ENCODE measurements at regions not wholly inside any gene's neighbourhood (a gene's known extent, or its start where the extent isn't known, plus 50 kb on each side); places are given as distances from the start of the nearest gene placed in this dataset.
A peak's percentile ranks its signal among the peaks of the same experiment; 100 is the strongest.
"Not testable (repeated sequence)": the region's sequence is repeated elsewhere in the genome, so short reads cannot be mapped to it uniquely, and the experiment has no call there.

- Histone ChIP-seq H3K27ac (ENCODE audit: low read depth in 1 of 3, low read length in 2 of 3) (no peak overlapping the region), H3K27me3 (ENCODE audit: control insufficient read depth in 3 of 3, insufficient read depth in 3 of 3, low read length in 3 of 3) (no peaks in the 10 kb centered on the region), H3K4me1 (ENCODE audit: control insufficient read depth in 3 of 3, insufficient read depth in 2 of 3, low read depth in 1 of 3, low read length in 2 of 3) (no peaks in the 10 kb centered on the region), H3K4me3 (ENCODE audit: low read depth in 1 of 3, low read length in 3 of 3) (no peak overlapping the region), H3K36me3 (ENCODE audit: control insufficient read depth in 3 of 3, insufficient read depth in 2 of 3, low read depth in 1 of 3, low read length in 3 of 3) (no peaks in the 10 kb centered on the region), H3K9me3 (ENCODE audit: control insufficient read depth in 2 of 2, insufficient read depth in 1 of 2, low read depth in 1 of 2, low read length in 1 of 2) (peaks cover 0 to 12% of the 10 kb centered on the region in 2 donors)
- FAIRE-seq (no peak), DNase-seq (peak; percentile 46 to 67)
- 41 to 50% (median 46%) methylated on average over 3 of the region's 3 CpGs for WGBS, 3 donors
Observed at GRCh38 chr13:61880578-61881283, 465.1 kb upstream of the PCDH20 start.

GRCh38 chr13:61878565-61878964 is 462.9 kb upstream of the PCDH20 start:
- H3K4me3 ChIP-seq (ENCODE audit: low read depth in 1 of 3, low read length in 3 of 3); H3K36me3 ChIP-seq (ENCODE audit: control insufficient read depth in 3 of 3, insufficient read depth in 2 of 3, low read depth in 1 of 3, low read length in 3 of 3); FAIRE-seq; H3K4me1 ChIP-seq (ENCODE audit: control insufficient read depth in 3 of 3, insufficient read depth in 2 of 3, low read depth in 1 of 3, low read length in 2 of 3); H3K27me3 ChIP-seq (ENCODE audit: control insufficient read depth in 3 of 3, insufficient read depth in 3 of 3, low read length in 3 of 3); DNase-seq; H3K27ac ChIP-seq (ENCODE audit: low read depth in 1 of 3, low read length in 2 of 3): not testable (repeated sequence)
- peaks cover 0 to 25% of the 10 kb centered on the region in 2 donors for H3K9me3 ChIP-seq (ENCODE audit: control insufficient read depth in 2 of 2, insufficient read depth in 1 of 2, low read depth in 1 of 2, low read length in 1 of 2)
- WGBS, 3 donors, result 79 to 87% (median 82%) methylated on average over 4 of the region's 4 CpGs

- Histone ChIP-seq H3K4me3 (ENCODE audit: low read depth in 1 of 3, low read length in 3 of 3) (no peak overlapping the region), H3K27ac (ENCODE audit: low read depth in 1 of 3, low read length in 2 of 3) (no peak overlapping the region), H3K9me3 (ENCODE audit: control insufficient read depth in 2 of 2, insufficient read depth in 1 of 2, low read depth in 1 of 2, low read length in 1 of 2) (peaks cover 0 to 25% of the 10 kb centered on the region in 2 donors), H3K36me3 (ENCODE audit: control insufficient read depth in 3 of 3, insufficient read depth in 2 of 3, low read depth in 1 of 3, low read length in 3 of 3) (no peaks in the 10 kb centered on the region), H3K27me3 (ENCODE audit: control insufficient read depth in 3 of 3, insufficient read depth in 3 of 3, low read length in 3 of 3) (no peaks in the 10 kb centered on the region), H3K4me1 (ENCODE audit: control insufficient read depth in 3 of 3, insufficient read depth in 2 of 3, low read depth in 1 of 3, low read length in 2 of 3) (no peaks in the 10 kb centered on the region)
- 50 to 72% (median 63%) methylated on average over 2 of the region's 2 CpGs for WGBS, 3 donors
- FAIRE-seq, result no peak
- DNase-seq, result peak in 1 of 2 donors; percentile 35
Observed at GRCh38 chr13:61874970-61875579, 459.4 kb upstream of the PCDH20 start.

GRCh38 chr13:61873717-61874116 is 458.1 kb upstream of the PCDH20 start:
- Histone ChIP-seq H3K4me3 (ENCODE audit: low read depth in 1 of 3, low read length in 3 of 3) (no peak overlapping the region), H3K27me3 (ENCODE audit: control insufficient read depth in 3 of 3, insufficient read depth in 3 of 3, low read length in 3 of 3) (no peaks in the 10 kb centered on the region), H3K9me3 (ENCODE audit: control insufficient read depth in 2 of 2, insufficient read depth in 1 of 2, low read depth in 1 of 2, low read length in 1 of 2) (peaks cover 0 to 18% of the 10 kb centered on the region in 2 donors), H3K4me1 (ENCODE audit: control insufficient read depth in 3 of 3, insufficient read depth in 2 of 3, low read depth in 1 of 3, low read length in 2 of 3) (no peaks in the 10 kb centered on the region), H3K27ac (ENCODE audit: low read depth in 1 of 3, low read length in 2 of 3) (no peak overlapping the region), H3K36me3 (ENCODE audit: control insufficient read depth in 3 of 3, insufficient read depth in 2 of 3, low read depth in 1 of 3, low read length in 3 of 3) (no peaks in the 10 kb centered on the region)
- FAIRE-seq, result no peak
- no peak for DNase-seq

- Histone ChIP-seq H3K4me3 (ENCODE audit: low read depth in 1 of 3, low read length in 3 of 3) (no peak overlapping the region), H3K36me3 (ENCODE audit: control insufficient read depth in 3 of 3, insufficient read depth in 2 of 3, low read depth in 1 of 3, low read length in 3 of 3) (no peaks in the 10 kb centered on the region), H3K27ac (ENCODE audit: low read depth in 1 of 3, low read length in 2 of 3) (no peak overlapping the region), H3K4me1 (ENCODE audit: control insufficient read depth in 3 of 3, insufficient read depth in 2 of 3, low read depth in 1 of 3, low read length in 2 of 3) (no peaks in the 10 kb centered on the region), H3K27me3 (ENCODE audit: control insufficient read depth in 3 of 3, insufficient read depth in 3 of 3, low read length in 3 of 3) (no peaks in the 10 kb centered on the region), H3K9me3 (ENCODE audit: control insufficient read depth in 2 of 2, insufficient read depth in 1 of 2, low read depth in 1 of 2, low read length in 1 of 2) (peaks cover 0 to 4% of the 10 kb centered on the region in 2 donors)
- FAIRE-seq (no peak), DNase-seq (no peak)
- WGBS, 3 donors, result 65 to 88% (median 79%) methylated on average over 3 of the region's 3 CpGs
Observed at GRCh38 chr13:61857198-61857597, 441.5 kb upstream of the PCDH20 start.

GRCh38 chr13:61852116-61852619 is 436.5 kb upstream of the PCDH20 start:
- DNase-seq (no peak), FAIRE-seq (no peak)
- 77 to 85% (median 78%) methylated on average over 5 of the region's 5 CpGs for WGBS, 3 donors
- Histone ChIP-seq H3K9me3 (ENCODE audit: control insufficient read depth in 2 of 2, insufficient read depth in 1 of 2, low read depth in 1 of 2, low read length in 1 of 2) (no peaks in the 10 kb centered on the region), H3K4me1 (ENCODE audit: control insufficient read depth in 3 of 3, insufficient read depth in 2 of 3, low read depth in 1 of 3, low read length in 2 of 3) (no peaks in the 10 kb centered on the region), H3K4me3 (ENCODE audit: low read depth in 1 of 3, low read length in 3 of 3) (no peak overlapping the region), H3K36me3 (ENCODE audit: control insufficient read depth in 3 of 3, insufficient read depth in 2 of 3, low read depth in 1 of 3, low read length in 3 of 3) (no peaks in the 10 kb centered on the region), H3K27me3 (ENCODE audit: control insufficient read depth in 3 of 3, insufficient read depth in 3 of 3, low read length in 3 of 3) (no peaks in the 10 kb centered on the region), H3K27ac (ENCODE audit: low read depth in 1 of 3, low read length in 2 of 3) (no peak overlapping the region)

- no peak for DNase-seq
- H3K36me3 ChIP-seq (ENCODE audit: control insufficient read depth in 3 of 3, insufficient read depth in 2 of 3, low read depth in 1 of 3, low read length in 3 of 3), result no peaks in the 10 kb centered on the region
- H3K4me1 ChIP-seq (ENCODE audit: control insufficient read depth in 3 of 3, insufficient read depth in 2 of 3, low read depth in 1 of 3, low read length in 2 of 3), result no peaks in the 10 kb centered on the region
- WGBS, 3 donors, result 77 to 85% (median 81%) methylated on average over 3 of the region's 3 CpGs
- H3K4me3 ChIP-seq (ENCODE audit: low read depth in 1 of 3, low read length in 3 of 3), result no peak overlapping the region
- no peak for FAIRE-seq
- H3K27me3 ChIP-seq (ENCODE audit: control insufficient read depth in 3 of 3, insufficient read depth in 3 of 3, low read length in 3 of 3), result no peaks in the 10 kb centered on the region
- H3K27ac ChIP-seq (ENCODE audit: low read depth in 1 of 3, low read length in 2 of 3), result no peak overlapping the region
- H3K9me3 ChIP-seq (ENCODE audit: control insufficient read depth in 2 of 2, insufficient read depth in 1 of 2, low read depth in 1 of 2, low read length in 1 of 2), result no peaks in the 10 kb centered on the region
Observed at GRCh38 chr13:61850794-61851193, 435.1 kb upstream of the PCDH20 start.

GRCh38 chr13:61838568-61838967 is 422.9 kb upstream of the PCDH20 start:
- Histone ChIP-seq H3K36me3 (ENCODE audit: control insufficient read depth in 3 of 3, insufficient read depth in 2 of 3, low read depth in 1 of 3, low read length in 3 of 3) (no peaks in the 10 kb centered on the region), H3K4me1 (ENCODE audit: control insufficient read depth in 3 of 3, insufficient read depth in 2 of 3, low read depth in 1 of 3, low read length in 2 of 3) (peaks cover 0 to 7% (median 0%) of the 10 kb centered on the region in 3 donors), H3K27ac (ENCODE audit: low read depth in 1 of 3, low read length in 2 of 3) (no peak overlapping the region), H3K9me3 (ENCODE audit: control insufficient read depth in 2 of 2, insufficient read depth in 1 of 2, low read depth in 1 of 2, low read length in 1 of 2) (no peaks in the 10 kb centered on the region), H3K27me3 (ENCODE audit: control insufficient read depth in 3 of 3, insufficient read depth in 3 of 3, low read length in 3 of 3) (no peaks in the 10 kb centered on the region), H3K4me3 (ENCODE audit: low read depth in 1 of 3, low read length in 3 of 3) (no peak overlapping the region)
- DNase-seq (peak in 1 of 2 donors; percentile 46), FAIRE-seq (no peak)
- 21 to 57% (median 35%) methylated on average over 2 of the region's 2 CpGs for WGBS, 3 donors
